ENCODE measurements at regions not wholly inside any gene's neighbourhood (a gene's known extent, or its start where the extent isn't known, plus 50 kb on each side); places are given as distances from the start of the nearest gene placed in this dataset.

DNA sequence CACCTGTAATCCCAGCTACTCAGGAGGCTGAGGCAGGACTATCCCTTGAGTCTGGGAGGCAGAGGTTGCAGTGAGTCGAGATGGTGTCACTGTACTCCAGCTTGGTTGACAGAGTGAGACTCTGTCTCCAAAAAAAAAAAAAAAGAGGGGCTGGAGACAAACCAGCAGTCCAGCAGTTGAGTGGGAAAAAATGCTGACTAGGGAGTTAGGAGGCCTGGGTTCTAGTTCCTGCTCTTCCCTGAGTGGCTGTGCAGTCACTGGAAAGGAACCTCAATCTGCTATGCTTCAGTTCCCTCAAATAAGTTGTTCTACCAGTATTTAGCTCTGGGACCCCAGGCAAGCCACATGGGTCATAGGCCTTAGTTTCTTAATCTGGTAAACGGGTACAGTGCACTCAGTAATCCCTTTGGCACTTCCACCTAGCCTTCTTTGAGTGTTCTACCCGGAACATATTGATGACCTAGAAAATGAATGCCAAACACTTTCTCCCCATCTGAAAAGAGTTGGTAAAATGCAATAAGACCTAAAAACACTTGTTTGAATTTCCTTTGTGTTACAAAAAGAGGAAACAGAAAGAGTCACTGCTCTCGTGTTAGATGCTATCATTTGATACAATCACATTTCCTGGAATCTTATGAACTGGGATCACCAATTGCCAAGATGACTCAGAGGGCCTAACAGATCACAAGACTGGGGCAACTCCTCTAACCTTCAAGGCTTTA, 99.3 kb upstream of the EGFL6 start:
- H3K4me1 ChIP-seq, result peaks cover 0 to 6% (median 1%) of the 10 kb centered on the region in 4 donors
- H3K27me3 ChIP-seq, result no peaks in the 10 kb centered on the region
- peak in 1 of 2 donors; percentile 68 for ATAC-seq (ENCODE audit: low FRiP score in 2 of 2)
- no peak for DNase-seq
- WGBS, 2 donors, result 62 to 64% methylated on average over 4 of the region's 4 CpGs
- H3K27ac ChIP-seq, result no peak overlapping the region
- no peaks in the 10 kb centered on the region for H3K9me3 ChIP-seq
- no peak overlapping the region for H3K4me3 ChIP-seq
- no peak for TF ChIP-seq EP300 (IDR thresholded peaks at IDR 0.05)
- no peak for TF ChIP-seq POLR2AphosphoS5 (IDR thresholded peaks at IDR 0.05)
- TF ChIP-seq POLR2A (IDR thresholded peaks at IDR 0.05), result no peak
- TF ChIP-seq CTCF (IDR thresholded peaks at IDR 0.05), result no peak
- H3K36me3 ChIP-seq, result no peaks in the 10 kb centered on the region

DNA sequence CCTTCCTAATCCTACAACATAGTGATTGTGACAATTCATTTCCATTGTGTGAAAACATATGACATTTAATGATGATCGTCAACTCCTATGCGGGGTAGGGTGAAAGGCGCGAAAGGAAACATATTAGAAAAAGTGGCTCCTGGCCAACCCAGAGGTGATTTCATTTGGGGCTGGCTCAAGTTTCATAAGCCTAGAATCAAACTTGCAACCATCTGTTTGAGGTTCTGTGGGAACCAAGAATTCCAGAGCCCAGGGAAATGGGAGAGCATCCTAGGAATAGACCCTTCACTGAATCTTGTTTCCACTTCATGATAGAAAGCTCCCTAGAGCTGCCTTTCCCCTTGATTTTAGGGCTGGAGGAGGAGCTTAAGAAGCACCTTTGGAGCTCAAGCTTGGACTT, 101.3 kb upstream of the EGFL6 start:
- 96 to 97% methylated on average over 4 of the region's 4 CpGs for WGBS, 2 donors
- ATAC-seq (ENCODE audit: low FRiP score in 2 of 2) (no peak), DNase-seq (no peak)
- no peak for TF ChIP-seq EP300 (IDR thresholded peaks at IDR 0.05)
- TF ChIP-seq POLR2AphosphoS5 (IDR thresholded peaks at IDR 0.05), result no peak
- TF ChIP-seq POLR2A (IDR thresholded peaks at IDR 0.05), result no peak
- no peak for TF ChIP-seq CTCF (IDR thresholded peaks at IDR 0.05)
- no peaks in the 10 kb centered on the region for H3K27me3 ChIP-seq
- H3K27ac ChIP-seq, result no peak overlapping the region
- no peaks in the 10 kb centered on the region for H3K9me3 ChIP-seq
- no peak overlapping the region for H3K4me3 ChIP-seq
- peaks cover 0 to 6% (median under 1%) of the 10 kb centered on the region in 4 donors for H3K4me1 ChIP-seq
- H3K36me3 ChIP-seq, result no peaks in the 10 kb centered on the region

DNA sequence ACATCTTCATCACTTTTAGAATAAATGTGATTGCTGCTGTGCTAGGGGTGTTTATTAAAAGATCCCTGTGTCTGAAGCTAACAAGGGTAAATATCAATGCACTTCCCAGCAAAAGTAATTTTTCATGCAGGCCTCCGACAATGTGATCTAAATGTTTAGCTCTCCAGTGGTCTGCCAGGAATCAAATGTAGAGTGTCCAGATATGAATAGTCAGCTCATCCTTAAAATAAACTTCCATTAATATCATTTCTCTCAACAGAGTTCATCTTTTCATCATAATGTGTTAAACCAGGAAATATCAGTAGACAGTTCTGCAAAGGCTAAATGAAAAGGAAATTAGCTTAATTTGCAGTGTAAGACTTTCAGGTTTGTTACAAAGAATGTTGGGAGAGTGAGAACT, 102.2 kb upstream of the EGFL6 start:
- Histone ChIP-seq H3K4me1 (peaks cover 0 to 6% (median 0%) of the 10 kb centered on the region in 4 donors), H3K36me3 (no peaks in the 10 kb centered on the region), H3K4me3 (no peak overlapping the region), H3K27me3 (no peaks in the 10 kb centered on the region), H3K9me3 (peaks cover 0 to 3% (median 0%) of the 10 kb centered on the region in 4 donors), H3K27ac (no peak overlapping the region)
- ATAC-seq (ENCODE audit: low FRiP score in 2 of 2), result no peak
- DNase-seq, result no peak
- WGBS, 2 donors, result 80 to 90% methylated on average over 1 of the region's 1 CpG
- TF ChIP-seq POLR2AphosphoS5 (IDR thresholded peaks at IDR 0.05) (no peak), EP300 (IDR thresholded peaks at IDR 0.05) (no peak), POLR2A (IDR thresholded peaks at IDR 0.05) (no peak), CTCF (IDR thresholded peaks at IDR 0.05) (no peak)

GRCh38 chrX:13464599-13465275, 104.7 kb upstream of the EGFL6 start:
- 73 to 80% methylated on average over 1 of the region's 1 CpG for WGBS, 2 donors
- Histone ChIP-seq H3K4me3 (no peak overlapping the region), H3K27ac (no peak overlapping the region), H3K36me3 (no peaks in the 10 kb centered on the region), H3K4me1 (peaks cover 0 to 6% (median 0%) of the 10 kb centered on the region in 4 donors), H3K9me3 (peaks cover 0 to 3% (median 0%) of the 10 kb centered on the region in 4 donors), H3K27me3 (no peaks in the 10 kb centered on the region)
- no peak for ATAC-seq (ENCODE audit: low FRiP score in 2 of 2)
- DNase-seq, result no peak
- TF ChIP-seq CTCF (IDR thresholded peaks at IDR 0.05), result no peak
- TF ChIP-seq POLR2AphosphoS5 (IDR thresholded peaks at IDR 0.05), result no peak
- TF ChIP-seq EP300 (IDR thresholded peaks at IDR 0.05), result no peak
